H1 (cell line): ENCODE measurements at regions not wholly inside any gene's neighbourhood (a gene's known extent, or its start where the extent isn't known, plus 50 kb on each side); places are given as distances from the start of the nearest gene placed in this dataset.

Source experiments
- EP300 ChIP-seq, 2 experiments: IDR thresholded peaks; 1 replicate in 1 of 2; 2 replicates in 1 of 2; pipeline ENCODE4 v1.6.1; 2011 to 2012; ENCODE audit warnings: low read depth in 2 of 2, low read length in 2 of 2, mild to moderate bottlenecking in 2 of 2, borderline replicate concordance in 1 of 2, inconsistent platforms in 1 of 2, moderate library complexity in 1 of 2
- TF ChIP-seq, protein P1 (sequence below): fragments of 300-600 bp; sonication (generic); IDR thresholded peaks from 2 replicates; pipeline ENCODE4 v1.7.1; 2012; ENCODE audit warnings: low read length, moderate library complexity, mild to moderate bottlenecking, inconsistent platforms; ENCODE audit not compliant: insufficient replicate concordance

DNA sequence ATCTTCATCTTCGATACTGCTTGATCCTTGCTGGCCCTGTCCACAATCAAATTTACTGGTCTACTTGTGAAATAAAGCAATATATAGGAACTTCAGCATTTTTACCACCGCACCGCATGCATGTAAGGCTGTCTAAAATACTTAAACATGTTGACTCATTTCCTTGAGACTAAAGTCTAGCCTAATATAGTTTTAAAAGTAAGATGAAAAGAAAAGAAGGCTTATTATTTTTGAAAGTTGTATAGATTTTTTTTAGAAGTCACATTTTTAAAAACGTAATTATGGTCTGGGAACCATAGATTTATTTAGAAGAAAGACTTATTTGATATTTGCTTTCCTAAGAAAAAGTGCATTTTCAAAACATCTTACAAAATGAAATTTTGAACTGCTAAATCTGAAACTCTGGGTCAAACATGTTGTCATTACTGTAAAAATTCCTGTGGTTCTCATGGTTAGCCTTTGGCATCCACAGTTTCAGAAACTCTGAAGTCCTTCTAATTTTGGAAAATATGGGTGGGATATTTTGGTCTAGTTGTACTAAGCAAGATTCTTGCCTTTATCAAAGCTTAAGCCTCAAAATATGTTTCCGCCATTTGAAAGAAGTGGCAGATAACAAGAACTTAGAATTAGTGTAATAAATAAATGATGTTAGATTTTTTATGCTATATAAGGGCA, 423.5 kb upstream of the CTSO start (continued):
- TF ChIP-seq, protein P1, sequence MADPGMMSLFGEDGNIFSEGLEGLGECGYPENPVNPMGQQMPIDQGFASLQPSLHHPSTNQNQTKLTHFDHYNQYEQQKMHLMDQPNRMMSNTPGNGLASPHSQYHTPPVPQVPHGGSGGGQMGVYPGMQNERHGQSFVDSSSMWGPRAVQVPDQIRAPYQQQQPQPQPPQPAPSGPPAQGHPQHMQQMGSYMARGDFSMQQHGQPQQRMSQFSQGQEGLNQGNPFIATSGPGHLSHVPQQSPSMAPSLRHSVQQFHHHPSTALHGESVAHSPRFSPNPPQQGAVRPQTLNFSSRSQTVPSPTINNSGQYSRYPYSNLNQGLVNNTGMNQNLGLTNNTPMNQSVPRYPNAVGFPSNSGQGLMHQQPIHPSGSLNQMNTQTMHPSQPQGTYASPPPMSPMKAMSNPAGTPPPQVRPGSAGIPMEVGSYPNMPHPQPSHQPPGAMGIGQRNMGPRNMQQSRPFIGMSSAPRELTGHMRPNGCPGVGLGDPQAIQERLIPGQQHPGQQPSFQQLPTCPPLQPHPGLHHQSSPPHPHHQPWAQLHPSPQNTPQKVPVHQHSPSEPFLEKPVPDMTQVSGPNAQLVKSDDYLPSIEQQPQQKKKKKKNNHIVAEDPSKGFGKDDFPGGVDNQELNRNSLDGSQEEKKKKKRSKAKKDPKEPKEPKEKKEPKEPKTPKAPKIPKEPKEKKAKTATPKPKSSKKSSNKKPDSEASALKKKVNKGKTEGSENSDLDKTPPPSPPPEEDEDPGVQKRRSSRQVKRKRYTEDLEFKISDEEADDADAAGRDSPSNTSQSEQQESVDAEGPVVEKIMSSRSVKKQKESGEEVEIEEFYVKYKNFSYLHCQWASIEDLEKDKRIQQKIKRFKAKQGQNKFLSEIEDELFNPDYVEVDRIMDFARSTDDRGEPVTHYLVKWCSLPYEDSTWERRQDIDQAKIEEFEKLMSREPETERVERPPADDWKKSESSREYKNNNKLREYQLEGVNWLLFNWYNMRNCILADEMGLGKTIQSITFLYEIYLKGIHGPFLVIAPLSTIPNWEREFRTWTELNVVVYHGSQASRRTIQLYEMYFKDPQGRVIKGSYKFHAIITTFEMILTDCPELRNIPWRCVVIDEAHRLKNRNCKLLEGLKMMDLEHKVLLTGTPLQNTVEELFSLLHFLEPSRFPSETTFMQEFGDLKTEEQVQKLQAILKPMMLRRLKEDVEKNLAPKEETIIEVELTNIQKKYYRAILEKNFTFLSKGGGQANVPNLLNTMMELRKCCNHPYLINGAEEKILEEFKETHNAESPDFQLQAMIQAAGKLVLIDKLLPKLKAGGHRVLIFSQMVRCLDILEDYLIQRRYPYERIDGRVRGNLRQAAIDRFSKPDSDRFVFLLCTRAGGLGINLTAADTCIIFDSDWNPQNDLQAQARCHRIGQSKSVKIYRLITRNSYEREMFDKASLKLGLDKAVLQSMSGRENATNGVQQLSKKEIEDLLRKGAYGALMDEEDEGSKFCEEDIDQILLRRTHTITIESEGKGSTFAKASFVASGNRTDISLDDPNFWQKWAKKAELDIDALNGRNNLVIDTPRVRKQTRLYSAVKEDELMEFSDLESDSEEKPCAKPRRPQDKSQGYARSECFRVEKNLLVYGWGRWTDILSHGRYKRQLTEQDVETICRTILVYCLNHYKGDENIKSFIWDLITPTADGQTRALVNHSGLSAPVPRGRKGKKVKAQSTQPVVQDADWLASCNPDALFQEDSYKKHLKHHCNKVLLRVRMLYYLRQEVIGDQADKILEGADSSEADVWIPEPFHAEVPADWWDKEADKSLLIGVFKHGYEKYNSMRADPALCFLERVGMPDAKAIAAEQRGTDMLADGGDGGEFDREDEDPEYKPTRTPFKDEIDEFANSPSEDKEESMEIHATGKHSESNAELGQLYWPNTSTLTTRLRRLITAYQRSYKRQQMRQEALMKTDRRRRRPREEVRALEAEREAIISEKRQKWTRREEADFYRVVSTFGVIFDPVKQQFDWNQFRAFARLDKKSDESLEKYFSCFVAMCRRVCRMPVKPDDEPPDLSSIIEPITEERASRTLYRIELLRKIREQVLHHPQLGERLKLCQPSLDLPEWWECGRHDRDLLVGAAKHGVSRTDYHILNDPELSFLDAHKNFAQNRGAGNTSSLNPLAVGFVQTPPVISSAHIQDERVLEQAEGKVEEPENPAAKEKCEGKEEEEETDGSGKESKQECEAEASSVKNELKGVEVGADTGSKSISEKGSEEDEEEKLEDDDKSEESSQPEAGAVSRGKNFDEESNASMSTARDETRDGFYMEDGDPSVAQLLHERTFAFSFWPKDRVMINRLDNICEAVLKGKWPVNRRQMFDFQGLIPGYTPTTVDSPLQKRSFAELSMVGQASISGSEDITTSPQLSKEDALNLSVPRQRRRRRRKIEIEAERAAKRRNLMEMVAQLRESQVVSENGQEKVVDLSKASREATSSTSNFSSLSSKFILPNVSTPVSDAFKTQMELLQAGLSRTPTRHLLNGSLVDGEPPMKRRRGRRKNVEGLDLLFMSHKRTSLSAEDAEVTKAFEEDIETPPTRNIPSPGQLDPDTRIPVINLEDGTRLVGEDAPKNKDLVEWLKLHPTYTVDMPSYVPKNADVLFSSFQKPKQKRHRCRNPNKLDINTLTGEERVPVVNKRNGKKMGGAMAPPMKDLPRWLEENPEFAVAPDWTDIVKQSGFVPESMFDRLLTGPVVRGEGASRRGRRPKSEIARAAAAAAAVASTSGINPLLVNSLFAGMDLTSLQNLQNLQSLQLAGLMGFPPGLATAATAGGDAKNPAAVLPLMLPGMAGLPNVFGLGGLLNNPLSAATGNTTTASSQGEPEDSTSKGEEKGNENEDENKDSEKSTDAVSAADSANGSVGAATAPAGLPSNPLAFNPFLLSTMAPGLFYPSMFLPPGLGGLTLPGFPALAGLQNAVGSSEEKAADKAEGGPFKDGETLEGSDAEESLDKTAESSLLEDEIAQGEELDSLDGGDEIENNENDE, result no peak
- no peak for TF ChIP-seq EP300 (IDR thresholded peaks at IDR 0.05; ENCODE audit: borderline replicate concordance in 1 of 2, low read depth in 2 of 2, low read length in 2 of 2)
